ENCODE measurements at regions not wholly inside any gene's neighbourhood (a gene's known extent, or its start where the extent isn't known, plus 50 kb on each side); places are given as distances from the start of the nearest gene placed in this dataset.

- TF ChIP-seq EGR1 (IDR thresholded peaks at IDR 0.05; ENCODE audit: borderline replicate concordance in 1 of 2, low read depth in 2 of 2, low read length in 2 of 2) (no peak), ATF2 (IDR thresholded peaks at IDR 0.05; ENCODE audit: low read length) (0 out of 2 replicates have a peak, but pooled peaks have one; percentile 24), USF2 (IDR thresholded peaks at IDR 0.05; ENCODE audit: borderline replicate concordance, low read depth, low read length) (no peak), RUNX3 (IDR thresholded peaks at IDR 0.05; ENCODE audit: low read length) (peak; percentile 59; the same call in 1 of the 2 replicates)
Observed at GRCh38 chr2:207317378-207317984, 151.7 kb upstream of the KLF7 start (continued).

GRCh38 chr2:207318181-207318628, 152.5 kb upstream of the KLF7 start:
- H3K4me1 ChIP-seq (ENCODE audit: control insufficient read depth, insufficient read depth, low read length), result no peaks in the 10 kb centered on the region
- RAD21 ChIA-PET (ENCODE audit: unreplicated experiment), result no interaction called here

More at GRCh38 chr2:207318181-207318628, 152.5 kb upstream of the KLF7 start:
- WGBS (ENCODE audit: insufficient coverage, insufficient replicate concordance, low lambda C conversion rate, missing lambda C conversion rate), result 80% methylated on average over 4 of the region's 4 CpGs
- BruUV-seq (replicated peaks), result no TSS peak
- SMC1A ChIA-PET (ENCODE audit: uncharacterized antibody, unreplicated experiment), result no interaction called here
- Histone ChIP-seq H3K4me2 (ENCODE audit: control insufficient read depth, insufficient read depth) (no peak overlapping the region), H4K20me1 (ENCODE audit: control insufficient read depth, insufficient read depth) (no peaks in the 10 kb centered on the region), H3K27me3 (replicated peaks in 1 of 2; ENCODE audit: control insufficient read depth in 2 of 2, insufficient read depth in 2 of 2, low read length in 1 of 2) (no peaks in the 10 kb centered on the region), H3K36me3 (ENCODE audit: control insufficient read depth in 2 of 2, insufficient read depth in 2 of 2, low read length in 1 of 2) (no peaks in the 10 kb centered on the region), H3K9ac (ENCODE audit: control insufficient read depth, insufficient read depth, low read length) (no peak overlapping the region), H3K4me3 (no peak overlapping the region), H2AFZ (ENCODE audit: control insufficient read depth, low read depth, low read length) (no peak overlapping the region), H3K27ac (ENCODE audit: control insufficient read depth, insufficient read depth) (no peak overlapping the region), H3K9me3 (replicated peaks; ENCODE audit: control insufficient read depth, insufficient read depth, low read length) (no peaks in the 10 kb centered on the region), H3K79me2 (ENCODE audit: control insufficient read depth, insufficient read depth, low read length) (no peaks in the 10 kb centered on the region)
- POLR2A ChIA-PET, result no interaction called here
- CTCF ChIA-PET, result no interaction called here
- ATAC-seq, result no peak
- intact Hi-C loops (cut with micrococcal nuclease; ENCODE audit: unreplicated experiment) (no loop called here), in situ Hi-C loops (cut with MboI) (no loop called here)
- DNase-seq (ENCODE audit: low read depth, low spot score), result no peak
- no peak for TF ChIP-seq RCOR1 (conservative IDR thresholded peaks at IDR 0.05; ENCODE audit: low read depth, low read length)
- no peak for TF ChIP-seq SMAD5 (IDR thresholded peaks at IDR 0.05; ENCODE audit: low read depth)
- TF ChIP-seq BACH1 (IDR thresholded peaks at IDR 0.05; ENCODE audit: borderline replicate concordance), result no peak
- no peak for TF ChIP-seq IRF4 (IDR thresholded peaks at IDR 0.05; ENCODE audit: low read depth, low read length)
- TF ChIP-seq ATF7 (IDR thresholded peaks at IDR 0.05; ENCODE audit: low read depth), result no peak
- no peak for TF ChIP-seq NR2F1 (conservative IDR thresholded peaks at IDR 0.05)
- no peak for TF ChIP-seq HDGF (IDR thresholded peaks at IDR 0.05)
- no peak for FAIRE-seq

Data from GM12878 (cell line).